ENCODE measurements at regions not wholly inside any gene's neighbourhood (a gene's known extent, or its start where the extent isn't known, plus 50 kb on each side); places are given as distances from the start of the nearest gene placed in this dataset.

DNA sequence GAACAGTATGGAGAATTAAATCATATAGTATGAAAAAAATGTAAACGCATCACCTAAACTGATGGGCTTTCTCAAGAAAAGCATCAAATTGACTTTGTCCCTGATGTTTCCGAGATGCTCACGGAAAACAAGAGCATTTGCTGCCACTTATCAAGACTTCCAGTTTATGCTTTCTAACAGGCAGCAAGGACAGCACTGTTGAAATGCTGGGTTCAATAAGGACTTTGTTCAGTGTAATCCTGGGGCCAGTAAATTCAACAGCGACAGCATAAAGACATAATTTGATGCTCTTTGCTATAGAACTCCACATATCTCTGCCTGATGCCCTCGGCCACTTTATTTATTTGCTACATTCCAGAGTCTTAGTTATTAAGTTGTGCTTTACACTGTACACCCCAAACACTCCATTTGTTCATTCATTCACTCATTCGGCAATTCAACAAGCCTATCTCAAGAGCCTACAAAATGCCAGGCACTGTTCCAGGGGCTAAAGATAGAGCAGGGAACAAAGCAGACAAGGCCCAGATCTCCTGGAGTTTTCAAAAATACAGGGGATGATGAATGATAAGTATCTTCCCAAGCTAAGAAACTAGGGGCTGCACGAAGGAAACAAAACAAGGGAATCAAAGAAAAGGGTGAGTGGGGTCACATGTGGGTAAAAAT, 294.6 kb downstream of the ZNF608 start:
- ChIA-PET CTCF (no interaction called here), POLR2A (no interaction called here)

GRCh38 chr5:124446120-124446519, 300.3 kb downstream of the ZNF608 start:
- POLR2A ChIA-PET, result no interaction called here

GRCh38 chr5:124445070-124445619, 301.3 kb downstream of the ZNF608 start:
- CTCF ChIA-PET, result no interaction called here
- POLR2A ChIA-PET, result no interaction called here

More at GRCh38 chr5:124446120-124446519, 300.3 kb downstream of the ZNF608 start:
- CTCF ChIA-PET, result no interaction called here

GRCh38 chr5:124444147-124444775, 302.2 kb downstream of the ZNF608 start:
- ChIA-PET POLR2A (no interaction called here), CTCF (no interaction called here)

- CTCF ChIA-PET, result no interaction called here
- POLR2A ChIA-PET, result no interaction called here
These were observed 306.0 kb downstream of the ZNF608 start for GRCh38 chr5:124440471-124440870.

DNA sequence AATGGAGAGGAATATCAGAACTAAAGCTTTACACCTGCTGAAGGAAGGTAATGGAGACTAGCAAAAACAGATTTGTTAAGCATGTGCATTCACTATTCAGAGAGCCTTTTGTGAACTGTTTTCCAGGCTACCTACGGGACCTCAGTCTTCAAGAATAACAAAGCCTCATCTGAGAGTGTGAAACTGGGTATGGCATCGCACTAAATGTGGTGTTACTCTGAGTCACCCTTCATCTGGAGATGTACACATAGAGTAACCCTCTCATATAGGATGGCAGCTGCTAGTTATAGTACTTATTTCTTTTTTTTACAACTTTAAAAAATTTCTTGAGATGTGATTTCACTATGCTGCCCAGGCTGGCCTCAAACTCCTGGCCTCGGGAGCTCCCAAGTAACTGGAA, 306.8 kb downstream of the ZNF608 start:
- POLR2A ChIA-PET, result no interaction called here
- CTCF ChIA-PET, result no interaction called here

DNA sequence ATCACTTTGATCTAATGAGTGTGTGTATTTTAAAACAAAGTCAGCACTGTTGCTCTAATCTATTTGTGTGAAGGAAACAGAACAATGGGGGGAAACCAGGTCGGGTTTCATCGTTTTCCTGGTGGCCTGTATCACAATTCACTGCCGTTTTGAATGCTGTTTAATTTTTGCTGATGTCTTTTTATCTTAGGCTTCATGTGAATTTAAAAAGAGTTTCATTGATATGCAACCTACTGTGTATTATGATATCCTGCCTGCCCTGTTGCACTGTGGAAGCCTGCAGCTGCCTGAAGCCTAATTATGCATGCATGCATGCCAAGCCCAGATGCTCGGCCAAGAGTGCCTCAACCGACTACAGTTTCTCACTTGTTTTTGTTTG, 307.5 kb downstream of the ZNF608 start:
- POLR2A ChIA-PET, result no interaction called here
- CTCF ChIA-PET, result no interaction called here

GRCh38 chr5:124438026-124438902, 308.2 kb downstream of the ZNF608 start:
- CTCF ChIA-PET, result no interaction called here
- POLR2A ChIA-PET, result no interaction called here

DNA sequence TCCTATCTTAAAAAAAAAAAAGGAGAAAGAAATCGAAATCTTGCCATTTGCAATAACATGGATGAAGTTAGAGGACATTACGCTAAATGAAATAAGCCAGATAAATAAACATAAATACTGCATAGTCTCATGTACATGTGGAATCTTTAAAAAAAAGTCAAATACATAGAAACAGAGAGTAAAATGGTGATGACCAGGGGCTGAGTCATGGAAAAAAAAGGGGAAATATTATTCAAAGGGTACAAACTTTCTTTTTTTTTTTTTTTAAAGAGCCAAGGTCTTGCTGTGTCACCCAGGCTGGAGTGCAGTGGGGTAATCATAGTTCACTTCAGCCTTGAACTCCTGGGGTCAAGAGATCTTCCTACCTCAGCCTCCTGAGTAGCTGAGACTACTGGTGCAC, 310.1 kb downstream of the ZNF608 start:
- ChIA-PET CTCF (no interaction called here), POLR2A (no interaction called here)

- POLR2A ChIA-PET, result no interaction called here
- CTCF ChIA-PET, result no interaction called here
These were observed 313.3 kb downstream of the ZNF608 start for GRCh38 chr5:124433170-124433569.

DNA sequence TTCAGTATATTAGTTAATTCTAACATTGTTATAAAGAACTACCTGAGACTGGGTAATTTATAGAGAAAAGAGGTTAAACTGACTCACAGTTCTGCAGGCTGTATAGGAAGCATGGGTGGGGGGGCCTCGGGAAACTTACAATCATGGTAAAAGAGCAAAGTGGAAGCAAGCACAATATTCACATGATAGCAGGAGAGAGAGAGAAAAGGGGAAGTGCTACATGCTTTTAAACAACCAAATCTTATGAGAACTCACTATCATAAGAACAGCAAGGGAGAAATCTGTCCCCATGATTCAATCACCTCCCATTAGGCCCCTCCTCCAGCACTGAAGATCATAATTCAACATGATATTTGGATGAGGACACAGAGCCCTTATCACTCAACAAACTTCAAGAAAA, 324.9 kb downstream of the ZNF608 start:
- CTCF ChIA-PET, result no interaction called here
- POLR2A ChIA-PET, result no interaction called here

DNA sequence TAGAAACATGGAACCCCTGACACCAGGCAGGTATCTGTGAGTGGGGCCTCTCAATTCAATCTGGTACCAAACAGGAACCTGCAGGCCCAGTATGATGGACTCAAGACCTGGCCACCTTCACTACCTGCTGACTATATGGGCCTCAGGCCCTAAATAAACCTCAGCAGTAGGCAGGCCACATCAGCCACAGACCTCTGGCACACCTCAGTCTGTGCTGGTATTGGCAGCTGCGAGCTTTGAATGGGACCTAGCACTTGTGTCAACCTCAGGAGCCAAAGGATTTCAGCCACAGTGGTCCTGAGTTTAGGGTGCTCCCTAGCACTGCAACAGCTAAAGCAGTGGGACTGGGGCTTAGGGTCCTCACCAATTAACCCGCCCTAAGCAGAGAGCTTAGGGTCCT, 325.5 kb downstream of the ZNF608 start:
- CTCF ChIA-PET, result no interaction called here
- POLR2A ChIA-PET, result no interaction called here

DNA sequence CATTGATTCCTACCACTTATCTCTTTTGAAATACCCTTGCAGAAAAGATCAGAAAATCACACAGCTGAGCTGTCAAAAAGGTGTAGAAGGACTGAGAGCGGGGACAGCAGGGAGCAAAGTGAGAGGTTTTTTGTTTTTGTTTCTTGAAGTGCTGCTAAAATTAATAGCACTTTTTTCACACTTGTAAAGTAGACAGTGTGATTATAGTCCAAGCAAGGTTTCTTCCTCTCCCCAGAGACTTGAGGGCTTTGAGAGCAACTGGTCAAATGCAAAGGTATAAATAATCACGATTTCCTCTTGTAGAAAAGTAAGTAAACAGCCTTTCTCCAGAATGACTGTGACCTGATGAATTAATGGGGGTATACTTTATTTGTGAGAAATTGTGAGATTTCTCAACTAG, 326.9 kb downstream of the ZNF608 start:
- ChIA-PET POLR2A (no interaction called here), CTCF (no interaction called here)

GRCh38 chr5:124418390-124418789, 328.0 kb downstream of the ZNF608 start:
- ChIA-PET CTCF (no interaction called here), POLR2A (no interaction called here)

DNA sequence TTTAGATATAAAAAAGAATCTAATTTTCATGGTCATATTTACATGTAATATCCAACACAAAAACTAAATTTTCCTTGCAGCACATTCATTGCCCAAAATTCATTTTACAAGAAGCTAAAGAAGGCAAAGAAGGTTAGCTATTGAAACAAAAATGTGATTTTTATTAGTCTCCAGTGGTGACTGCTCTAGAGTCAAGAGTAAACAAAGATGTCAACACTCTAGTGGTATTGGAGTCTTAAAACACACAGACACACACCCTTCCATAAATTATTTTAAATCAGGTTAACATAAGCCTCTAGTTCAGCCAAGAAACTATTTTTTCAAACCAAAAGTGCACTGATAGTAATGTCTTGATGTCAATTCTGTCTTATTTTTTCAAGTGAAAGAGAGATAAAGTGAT, 329.2 kb downstream of the ZNF608 start:
- ChIA-PET POLR2A (no interaction called here), CTCF (no interaction called here)

GRCh38 chr5:124416627-124417026, 329.8 kb downstream of the ZNF608 start:
- CTCF ChIA-PET, result no interaction called here

GRCh38 chr5:124414973-124415372, 331.5 kb downstream of the ZNF608 start:
- CTCF ChIA-PET, result no interaction called here
- POLR2A ChIA-PET, result no interaction called here

More at GRCh38 chr5:124416627-124417026, 329.8 kb downstream of the ZNF608 start:
- POLR2A ChIA-PET, result no interaction called here

DNA sequence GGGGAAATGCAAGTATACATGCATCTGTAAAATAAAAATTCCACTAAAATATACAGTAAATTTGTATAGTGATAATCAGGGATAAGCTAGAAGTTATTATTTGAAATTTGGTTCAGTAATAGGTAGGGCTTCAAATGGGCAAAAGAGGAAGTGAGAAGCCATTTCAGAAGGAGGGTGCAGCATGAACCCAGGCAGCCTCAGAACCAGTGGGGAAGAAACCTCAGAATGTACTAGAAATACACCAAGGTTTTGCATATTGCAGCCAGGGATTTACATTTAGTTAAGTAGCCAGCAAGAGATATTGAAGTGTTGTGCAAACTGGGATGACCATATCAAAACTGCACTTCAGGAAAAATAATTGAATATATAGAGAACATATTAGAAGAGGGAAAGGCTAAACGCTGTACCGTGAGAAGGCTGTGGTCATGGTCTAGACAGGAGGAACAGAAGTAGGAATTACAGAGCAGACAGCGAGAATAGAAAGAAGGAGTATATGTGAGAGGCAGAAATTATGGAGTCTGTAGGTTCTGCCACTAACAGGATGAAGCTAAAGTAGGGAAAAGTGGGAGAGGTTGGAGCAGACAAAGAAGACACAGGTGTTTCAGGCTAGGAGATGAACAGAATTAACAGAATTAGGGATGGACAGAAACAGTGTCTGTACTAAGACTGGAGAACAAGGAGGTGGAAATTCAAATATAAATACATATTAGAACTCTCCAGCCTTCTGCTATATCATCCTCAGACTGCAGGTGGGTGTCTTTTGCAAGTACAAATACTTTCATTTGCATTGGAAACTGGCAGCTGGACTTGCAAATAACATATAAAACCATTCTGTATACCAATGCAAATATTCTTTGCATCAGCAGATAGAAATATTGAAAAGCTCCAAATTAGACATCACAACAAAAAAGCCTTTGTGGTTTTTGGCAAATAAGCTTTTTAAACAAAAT, 335.6 kb downstream of the ZNF608 start:
- CTCF ChIA-PET, result no interaction called here

DNA sequence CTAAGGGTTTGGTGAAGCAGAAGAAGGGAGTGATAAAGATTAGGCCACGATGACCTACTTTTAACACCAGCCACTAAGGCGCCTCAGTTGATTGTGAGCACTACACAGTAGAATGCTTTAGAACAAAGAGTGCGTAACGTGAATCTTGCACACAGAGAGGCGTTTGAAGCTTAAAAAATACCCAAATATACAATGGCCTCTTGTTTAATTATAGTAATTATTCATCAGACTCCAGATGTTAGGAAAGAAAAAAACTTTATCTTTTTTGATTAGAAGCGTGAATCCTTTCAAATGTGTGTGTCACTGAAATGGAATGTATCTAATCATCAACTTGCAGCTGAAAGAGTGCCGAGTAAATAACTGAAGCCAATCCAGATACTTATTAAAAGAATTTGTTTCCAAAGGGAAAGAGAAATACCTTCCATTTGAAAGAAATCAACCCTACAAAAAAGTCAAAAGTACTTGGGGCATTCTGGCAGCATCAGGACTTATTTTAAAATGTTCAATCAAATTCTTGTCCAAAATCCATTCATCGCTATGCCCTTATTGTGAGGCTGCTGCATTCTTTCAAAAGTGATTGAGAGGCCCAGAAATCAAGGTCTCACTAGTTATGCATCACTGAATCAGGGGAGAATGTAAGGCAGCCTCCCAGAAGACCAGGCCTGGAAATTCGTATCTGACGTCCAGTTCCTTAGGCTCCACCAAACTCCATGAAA, 337.5 kb downstream of the ZNF608 start:
- ChIA-PET POLR2A (no interaction called here), CTCF (no interaction called here)

More for the DNA sequence above, 335.6 kb downstream of the ZNF608 start:
- POLR2A ChIA-PET, result no interaction called here
